ENCODE measurements at regions not wholly inside any gene's neighbourhood (a gene's known extent, or its start where the extent isn't known, plus 50 kb on each side); places are given as distances from the start of the nearest gene placed in this dataset.

GRCh38 chr6:141700819-141701218 is 431.9 kb upstream of the GJE1 start:
- no peak overlapping the region for H3K4me3 ChIP-seq
- H3K27me3 ChIP-seq, result no peaks in the 10 kb centered on the region
- H3K36me3 ChIP-seq, result no peaks in the 10 kb centered on the region
- no peaks in the 10 kb centered on the region for H3K4me1 ChIP-seq
- ATAC-seq (no peak), DNase-seq (no peak)
- H3K9me3 ChIP-seq, result no peaks in the 10 kb centered on the region
- in situ Hi-C loops (cut with MboI; ENCODE audit: low sequenced_read_pairs in 4 of 4) (no loop called here), intact Hi-C loops (cut with DNase I; ENCODE audit: low total_unique reads) (no loop called here)
- no peak for TF ChIP-seq POLR2A (IDR thresholded peaks at IDR 0.05)
- TF ChIP-seq, protein P1, sequence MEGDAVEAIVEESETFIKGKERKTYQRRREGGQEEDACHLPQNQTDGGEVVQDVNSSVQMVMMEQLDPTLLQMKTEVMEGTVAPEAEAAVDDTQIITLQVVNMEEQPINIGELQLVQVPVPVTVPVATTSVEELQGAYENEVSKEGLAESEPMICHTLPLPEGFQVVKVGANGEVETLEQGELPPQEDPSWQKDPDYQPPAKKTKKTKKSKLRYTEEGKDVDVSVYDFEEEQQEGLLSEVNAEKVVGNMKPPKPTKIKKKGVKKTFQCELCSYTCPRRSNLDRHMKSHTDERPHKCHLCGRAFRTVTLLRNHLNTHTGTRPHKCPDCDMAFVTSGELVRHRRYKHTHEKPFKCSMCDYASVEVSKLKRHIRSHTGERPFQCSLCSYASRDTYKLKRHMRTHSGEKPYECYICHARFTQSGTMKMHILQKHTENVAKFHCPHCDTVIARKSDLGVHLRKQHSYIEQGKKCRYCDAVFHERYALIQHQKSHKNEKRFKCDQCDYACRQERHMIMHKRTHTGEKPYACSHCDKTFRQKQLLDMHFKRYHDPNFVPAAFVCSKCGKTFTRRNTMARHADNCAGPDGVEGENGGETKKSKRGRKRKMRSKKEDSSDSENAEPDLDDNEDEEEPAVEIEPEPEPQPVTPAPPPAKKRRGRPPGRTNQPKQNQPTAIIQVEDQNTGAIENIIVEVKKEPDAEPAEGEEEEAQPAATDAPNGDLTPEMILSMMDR (IDR thresholded peaks at IDR 0.05 in 4 of 5, conservative IDR thresholded peaks at IDR 0.05 in 1 of 5), result no peak
- H3K27ac ChIP-seq, result no peak overlapping the region

- Histone ChIP-seq H3K27ac (no peak overlapping the region), H3K36me3 (no peaks in the 10 kb centered on the region), H3K4me3 (no peak overlapping the region), H3K9me3 (no peaks in the 10 kb centered on the region), H3K4me1 (no peaks in the 10 kb centered on the region), H3K27me3 (no peaks in the 10 kb centered on the region)
- intact Hi-C loops (cut with DNase I; ENCODE audit: low total_unique reads) (no loop called here), in situ Hi-C loops (cut with MboI; ENCODE audit: low sequenced_read_pairs in 4 of 4) (no loop called here)
- TF ChIP-seq, protein P1 (IDR thresholded peaks at IDR 0.05 in 4 of 5, conservative IDR thresholded peaks at IDR 0.05 in 1 of 5), result no peak
- no peak for TF ChIP-seq POLR2A (IDR thresholded peaks at IDR 0.05)
- ATAC-seq, result no peak
- no peak for DNase-seq
These were observed 443.8 kb upstream of the GJE1 start for GRCh38 chr6:141688916-141689315.

DNA sequence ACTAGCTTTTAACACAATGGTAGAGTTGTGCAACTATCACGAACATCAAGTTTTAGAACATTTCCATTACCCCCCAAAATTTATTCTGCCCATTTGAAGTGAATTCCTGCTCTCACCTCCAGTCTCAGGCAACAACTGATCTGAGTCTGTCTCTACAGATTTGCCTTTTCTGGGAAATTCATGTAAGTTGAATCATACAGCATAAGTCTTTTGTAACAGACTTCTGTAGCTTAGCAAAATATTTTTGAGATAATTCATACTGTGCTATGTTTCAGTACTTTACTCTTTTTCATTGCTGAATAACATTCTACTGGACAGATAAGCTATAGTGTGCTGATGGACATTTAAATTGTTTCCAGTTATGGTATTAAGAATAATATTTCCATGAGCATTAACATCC is 447.3 kb upstream of the GJE1 start:
- H3K4me1 ChIP-seq, result no peaks in the 10 kb centered on the region
- ATAC-seq, result no peak
- in situ Hi-C loops (cut with MboI; ENCODE audit: low sequenced_read_pairs in 4 of 4), result no loop called here
- no peaks in the 10 kb centered on the region for H3K36me3 ChIP-seq
- DNase-seq, result no peak
- no peak overlapping the region for H3K27ac ChIP-seq
- no peaks in the 10 kb centered on the region for H3K9me3 ChIP-seq
- TF ChIP-seq, protein P1 (IDR thresholded peaks at IDR 0.05 in 4 of 5, conservative IDR thresholded peaks at IDR 0.05 in 1 of 5), result no peak
- TF ChIP-seq POLR2A (IDR thresholded peaks at IDR 0.05), result no peak
- no peaks in the 10 kb centered on the region for H3K27me3 ChIP-seq
- no peak overlapping the region for H3K4me3 ChIP-seq
- intact Hi-C loops (cut with DNase I; ENCODE audit: low total_unique reads), result no loop called here

GRCh38 chr6:141682391-141682790 is 450.3 kb upstream of the GJE1 start:
- H3K4me3 ChIP-seq, result no peak overlapping the region
- no peaks in the 10 kb centered on the region for H3K36me3 ChIP-seq
- H3K27me3 ChIP-seq, result no peaks in the 10 kb centered on the region
- in situ Hi-C loops (cut with MboI; ENCODE audit: low sequenced_read_pairs in 4 of 4) (no loop called here), intact Hi-C loops (cut with DNase I; ENCODE audit: low total_unique reads) (no loop called here)
- DNase-seq, result no peak
- TF ChIP-seq, protein P1 (IDR thresholded peaks at IDR 0.05 in 4 of 5, conservative IDR thresholded peaks at IDR 0.05 in 1 of 5), result no peak
- TF ChIP-seq POLR2A (IDR thresholded peaks at IDR 0.05), result no peak
- H3K4me1 ChIP-seq, result no peaks in the 10 kb centered on the region
- H3K9me3 ChIP-seq, result no peaks in the 10 kb centered on the region
- ATAC-seq, result no peak
- H3K27ac ChIP-seq, result no peak overlapping the region

GRCh38 chr6:141677598-141678211 is 455.0 kb upstream of the GJE1 start:
- Histone ChIP-seq H3K27ac (no peak overlapping the region), H3K9me3 (no peaks in the 10 kb centered on the region), H3K36me3 (no peaks in the 10 kb centered on the region), H3K27me3 (no peaks in the 10 kb centered on the region), H3K4me1 (no peaks in the 10 kb centered on the region), H3K4me3 (no peak overlapping the region)
- ATAC-seq (no peak), DNase-seq (no peak)
- in situ Hi-C loops (cut with MboI; ENCODE audit: low sequenced_read_pairs in 4 of 4), result no loop called here
- intact Hi-C loops (cut with DNase I; ENCODE audit: low total_unique reads), result no loop called here
- no peak for TF ChIP-seq POLR2A (IDR thresholded peaks at IDR 0.05)
- TF ChIP-seq, protein P1 (IDR thresholded peaks at IDR 0.05 in 4 of 5, conservative IDR thresholded peaks at IDR 0.05 in 1 of 5), result peak in 2 of 5 experiments; percentile 15 to 39
